ENCODE measurements at regions not wholly inside any gene's neighbourhood (a gene's known extent, or its start where the extent isn't known, plus 50 kb on each side); places are given as distances from the start of the nearest gene placed in this dataset.

GRCh38 chr12:5260086-5260485 lies 171.8 kb upstream of the NTF3 start:
- no peak for DNase-seq
- Histone ChIP-seq H3K27me3 (no peaks in the 10 kb centered on the region), H3K4me3 (no peak overlapping the region), H3K27ac (no peak overlapping the region), H3K4me1 (no peaks in the 10 kb centered on the region), H3K36me3 (no peaks in the 10 kb centered on the region), H3K9me3 (no peaks in the 10 kb centered on the region)
- TF ChIP-seq, protein P1, sequence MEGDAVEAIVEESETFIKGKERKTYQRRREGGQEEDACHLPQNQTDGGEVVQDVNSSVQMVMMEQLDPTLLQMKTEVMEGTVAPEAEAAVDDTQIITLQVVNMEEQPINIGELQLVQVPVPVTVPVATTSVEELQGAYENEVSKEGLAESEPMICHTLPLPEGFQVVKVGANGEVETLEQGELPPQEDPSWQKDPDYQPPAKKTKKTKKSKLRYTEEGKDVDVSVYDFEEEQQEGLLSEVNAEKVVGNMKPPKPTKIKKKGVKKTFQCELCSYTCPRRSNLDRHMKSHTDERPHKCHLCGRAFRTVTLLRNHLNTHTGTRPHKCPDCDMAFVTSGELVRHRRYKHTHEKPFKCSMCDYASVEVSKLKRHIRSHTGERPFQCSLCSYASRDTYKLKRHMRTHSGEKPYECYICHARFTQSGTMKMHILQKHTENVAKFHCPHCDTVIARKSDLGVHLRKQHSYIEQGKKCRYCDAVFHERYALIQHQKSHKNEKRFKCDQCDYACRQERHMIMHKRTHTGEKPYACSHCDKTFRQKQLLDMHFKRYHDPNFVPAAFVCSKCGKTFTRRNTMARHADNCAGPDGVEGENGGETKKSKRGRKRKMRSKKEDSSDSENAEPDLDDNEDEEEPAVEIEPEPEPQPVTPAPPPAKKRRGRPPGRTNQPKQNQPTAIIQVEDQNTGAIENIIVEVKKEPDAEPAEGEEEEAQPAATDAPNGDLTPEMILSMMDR (IDR thresholded peaks at IDR 0.05), result no peak
- TF ChIP-seq POLR2A (IDR thresholded peaks at IDR 0.05), result no peak
- intact Hi-C loops (cut with DNase I; ENCODE audit: low total_unique reads), result no loop called here

DNA sequence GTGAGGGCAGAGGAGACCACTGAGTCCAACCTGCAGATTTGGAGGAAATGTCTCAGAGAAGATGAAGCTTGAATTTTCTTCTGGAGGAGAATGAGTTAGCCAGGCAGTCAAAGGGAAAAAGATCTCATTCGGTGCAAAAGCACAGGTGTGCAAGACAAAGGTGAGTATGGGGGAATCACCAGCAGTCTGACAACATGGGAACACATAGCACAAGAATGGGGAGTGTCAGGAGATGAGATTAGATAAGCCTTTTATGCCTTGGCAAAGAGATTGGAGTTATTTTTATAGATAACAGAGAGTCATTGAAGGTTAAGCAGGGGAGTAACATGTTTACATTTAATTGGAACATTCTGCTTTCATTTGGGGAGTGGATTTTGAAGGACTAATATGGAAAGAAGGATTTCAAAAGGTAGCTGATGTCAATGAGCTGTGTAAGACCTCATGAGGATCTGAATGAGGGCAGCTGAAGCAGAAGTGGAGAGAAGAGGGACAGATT lies 171.3 kb upstream of the NTF3 start:
- no peaks in the 10 kb centered on the region for H3K4me1 ChIP-seq
- H3K9me3 ChIP-seq, result no peaks in the 10 kb centered on the region
- H3K27me3 ChIP-seq, result no peaks in the 10 kb centered on the region
- no peak for DNase-seq
- no peak overlapping the region for H3K27ac ChIP-seq
- no peaks in the 10 kb centered on the region for H3K36me3 ChIP-seq
- intact Hi-C loops (cut with DNase I; ENCODE audit: low total_unique reads), result no loop called here
- TF ChIP-seq, protein P1 (IDR thresholded peaks at IDR 0.05), result no peak
- no peak for TF ChIP-seq POLR2A (IDR thresholded peaks at IDR 0.05)
- no peak overlapping the region for H3K4me3 ChIP-seq

DNA sequence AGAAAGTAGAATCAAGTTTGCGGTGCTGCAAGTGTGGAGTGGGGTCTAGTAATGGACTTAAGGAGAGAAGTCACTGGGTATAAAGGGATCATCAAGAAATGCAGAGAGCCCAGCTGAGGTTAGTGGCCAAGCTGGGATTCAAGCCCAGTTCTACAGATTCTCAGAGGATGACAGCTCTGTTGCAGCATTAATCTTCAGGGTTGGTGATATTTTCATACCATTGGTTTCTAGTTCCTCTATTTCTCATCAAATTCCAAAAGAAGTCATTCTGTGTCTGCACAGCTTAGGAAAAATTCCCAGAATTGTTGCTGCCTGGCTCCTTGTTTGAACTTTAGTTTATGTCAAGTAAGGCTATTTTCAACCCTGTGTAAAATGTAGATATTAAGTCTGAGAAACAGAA lies 169.5 kb upstream of the NTF3 start:
- intact Hi-C loops (cut with DNase I; ENCODE audit: low total_unique reads), result no loop called here
- no peak overlapping the region for H3K27ac ChIP-seq
- TF ChIP-seq, protein P1 (IDR thresholded peaks at IDR 0.05), result no peak
- TF ChIP-seq POLR2A (IDR thresholded peaks at IDR 0.05), result no peak
- H3K4me3 ChIP-seq, result no peak overlapping the region
- H3K4me1 ChIP-seq, result no peaks in the 10 kb centered on the region
- no peaks in the 10 kb centered on the region for H3K9me3 ChIP-seq
- DNase-seq, result no peak
- H3K36me3 ChIP-seq, result no peaks in the 10 kb centered on the region
- H3K27me3 ChIP-seq, result no peaks in the 10 kb centered on the region

DNA sequence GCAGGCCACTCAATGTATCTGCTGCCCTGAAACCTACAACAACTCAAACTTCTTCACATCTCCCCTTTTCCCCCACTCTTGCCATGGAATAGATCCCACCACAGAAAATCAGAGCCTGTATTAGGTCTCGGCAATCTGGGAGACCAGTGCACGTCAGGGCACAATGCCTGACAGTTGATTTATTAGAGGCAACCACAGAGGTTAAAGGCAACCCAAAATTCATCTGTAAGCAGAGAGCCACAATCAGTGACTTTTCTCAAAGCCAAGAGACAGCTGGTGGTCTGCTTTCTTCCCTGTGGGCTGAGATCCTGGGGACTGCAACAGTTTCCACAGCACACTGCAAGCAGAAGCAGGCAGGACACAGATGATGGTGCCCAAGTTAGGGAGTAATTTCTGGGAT lies 169.0 kb upstream of the NTF3 start:
- no peaks in the 10 kb centered on the region for H3K27me3 ChIP-seq
- H3K36me3 ChIP-seq, result no peaks in the 10 kb centered on the region
- H3K27ac ChIP-seq, result no peak overlapping the region
- DNase-seq, result no peak
- no peaks in the 10 kb centered on the region for H3K9me3 ChIP-seq
- intact Hi-C loops (cut with DNase I; ENCODE audit: low total_unique reads), result no loop called here
- no peaks in the 10 kb centered on the region for H3K4me1 ChIP-seq
- TF ChIP-seq, protein P1 (IDR thresholded peaks at IDR 0.05), result no peak
- TF ChIP-seq POLR2A (IDR thresholded peaks at IDR 0.05), result no peak
- no peak overlapping the region for H3K4me3 ChIP-seq

DNA sequence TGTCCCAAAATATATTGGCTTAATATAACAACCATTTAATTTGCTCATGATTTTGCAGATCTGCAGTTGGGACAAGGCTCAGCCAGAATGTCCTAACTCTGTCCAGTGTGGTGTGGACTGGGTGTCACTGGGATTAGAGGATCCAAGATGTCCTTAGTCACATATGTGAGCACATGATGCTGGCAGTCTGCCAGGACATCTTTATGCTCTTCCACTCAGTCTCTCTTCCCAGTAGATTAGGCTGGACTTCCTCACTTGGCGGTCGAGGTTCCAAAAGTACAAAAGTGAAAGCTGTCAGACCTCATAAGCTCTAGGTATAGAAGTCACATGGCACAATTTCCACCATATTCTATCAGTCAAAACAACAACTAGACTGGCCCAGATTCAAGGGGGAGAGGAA lies 167.9 kb upstream of the NTF3 start:
- DNase-seq, result no peak
- Histone ChIP-seq H3K27me3 (no peaks in the 10 kb centered on the region), H3K4me3 (no peak overlapping the region), H3K4me1 (no peaks in the 10 kb centered on the region), H3K36me3 (no peaks in the 10 kb centered on the region), H3K9me3 (no peaks in the 10 kb centered on the region), H3K27ac (no peak overlapping the region)
- intact Hi-C loops (cut with DNase I; ENCODE audit: low total_unique reads), result no loop called here
- TF ChIP-seq POLR2A (IDR thresholded peaks at IDR 0.05), result no peak
- TF ChIP-seq, protein P1 (IDR thresholded peaks at IDR 0.05), result no peak
